GM12874 (cell line): ENCODE measurements at regions not wholly inside any gene's neighbourhood (a gene's known extent, or its start where the extent isn't known, plus 50 kb on each side); places are given as distances from the start of the nearest gene placed in this dataset.

ENCODE experiments used
- CTCF ChIP-seq: IDR thresholded peaks from 2 replicates; pipeline ENCODE4 v1.5.1; 2011; ENCODE audit warnings: low read depth, mild to moderate bottlenecking, control low read depth, low read length, moderate library complexity; ENCODE audit not compliant: insufficient read depth

DNA sequence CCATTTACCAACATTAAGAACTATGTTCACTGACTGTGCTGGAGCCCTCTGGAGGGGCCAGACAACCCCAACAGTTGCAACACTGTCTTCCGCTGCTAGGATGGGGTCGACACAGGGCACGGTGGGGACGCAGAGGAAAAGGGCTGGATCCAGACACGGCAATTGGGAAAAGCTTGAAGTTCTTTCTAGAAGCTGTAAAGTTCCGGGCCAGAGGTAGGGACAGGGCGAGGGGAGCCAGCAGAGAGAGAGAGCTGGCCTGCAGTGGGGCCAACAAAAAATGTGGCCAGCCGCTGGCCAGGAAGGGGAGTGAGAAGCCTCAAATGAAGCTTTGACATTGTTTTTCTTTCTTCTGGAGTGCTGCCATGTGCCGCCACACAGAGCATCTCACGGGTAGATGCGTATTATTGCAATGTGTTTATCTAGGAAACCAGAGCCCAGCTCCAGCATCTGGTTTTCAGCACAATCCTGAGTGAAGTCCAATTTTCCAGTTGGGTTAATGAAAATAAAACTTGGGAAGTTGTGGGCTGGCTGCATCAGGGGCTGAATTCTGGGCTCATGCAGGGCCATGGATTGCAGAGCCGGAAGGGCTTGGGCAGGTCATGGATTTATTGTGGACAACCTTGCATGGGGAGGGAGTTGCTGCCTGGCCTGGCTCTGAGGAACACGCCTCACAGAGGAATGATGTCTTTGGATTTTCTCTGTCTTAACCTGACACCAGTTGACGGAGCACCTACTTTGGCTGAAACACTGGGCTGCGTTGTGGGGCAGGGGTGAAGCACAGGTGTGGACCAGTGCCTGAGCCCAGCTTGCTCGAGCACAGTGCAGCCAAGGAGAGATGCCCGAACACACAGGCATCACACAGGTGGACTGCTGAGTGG lies 67.6 kb upstream of the AMPD3 start:
- TF ChIP-seq CTCF, result no peak

DNA sequence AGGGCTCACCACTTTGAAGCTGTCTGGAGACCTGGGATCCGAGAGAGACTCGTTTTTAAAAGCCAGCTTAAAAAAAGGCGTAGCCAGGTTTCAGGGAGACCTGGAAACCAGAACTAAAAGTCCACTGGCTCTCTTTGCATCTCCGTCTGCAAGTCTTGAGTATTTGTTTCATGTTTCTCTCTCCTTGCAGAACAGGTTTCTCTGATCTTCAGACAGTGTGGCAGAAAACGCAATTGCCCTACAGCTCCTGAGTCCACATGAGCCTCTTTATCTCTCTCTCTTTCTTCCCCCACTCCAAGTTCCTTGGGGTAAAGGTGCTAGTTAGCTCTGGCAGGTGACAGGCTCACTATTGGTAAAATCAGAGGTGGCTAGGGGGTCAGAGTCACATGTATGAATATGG lies 67.0 kb upstream of the AMPD3 start:
- TF ChIP-seq CTCF, result no peak

- TF ChIP-seq CTCF, result no peak
These were observed 66.5 kb upstream of the AMPD3 start for GRCh38 chr11:10388574-10388973.

- no peak for TF ChIP-seq CTCF
These were observed 64.7 kb upstream of the AMPD3 start for GRCh38 chr11:10390375-10390774.

DNA sequence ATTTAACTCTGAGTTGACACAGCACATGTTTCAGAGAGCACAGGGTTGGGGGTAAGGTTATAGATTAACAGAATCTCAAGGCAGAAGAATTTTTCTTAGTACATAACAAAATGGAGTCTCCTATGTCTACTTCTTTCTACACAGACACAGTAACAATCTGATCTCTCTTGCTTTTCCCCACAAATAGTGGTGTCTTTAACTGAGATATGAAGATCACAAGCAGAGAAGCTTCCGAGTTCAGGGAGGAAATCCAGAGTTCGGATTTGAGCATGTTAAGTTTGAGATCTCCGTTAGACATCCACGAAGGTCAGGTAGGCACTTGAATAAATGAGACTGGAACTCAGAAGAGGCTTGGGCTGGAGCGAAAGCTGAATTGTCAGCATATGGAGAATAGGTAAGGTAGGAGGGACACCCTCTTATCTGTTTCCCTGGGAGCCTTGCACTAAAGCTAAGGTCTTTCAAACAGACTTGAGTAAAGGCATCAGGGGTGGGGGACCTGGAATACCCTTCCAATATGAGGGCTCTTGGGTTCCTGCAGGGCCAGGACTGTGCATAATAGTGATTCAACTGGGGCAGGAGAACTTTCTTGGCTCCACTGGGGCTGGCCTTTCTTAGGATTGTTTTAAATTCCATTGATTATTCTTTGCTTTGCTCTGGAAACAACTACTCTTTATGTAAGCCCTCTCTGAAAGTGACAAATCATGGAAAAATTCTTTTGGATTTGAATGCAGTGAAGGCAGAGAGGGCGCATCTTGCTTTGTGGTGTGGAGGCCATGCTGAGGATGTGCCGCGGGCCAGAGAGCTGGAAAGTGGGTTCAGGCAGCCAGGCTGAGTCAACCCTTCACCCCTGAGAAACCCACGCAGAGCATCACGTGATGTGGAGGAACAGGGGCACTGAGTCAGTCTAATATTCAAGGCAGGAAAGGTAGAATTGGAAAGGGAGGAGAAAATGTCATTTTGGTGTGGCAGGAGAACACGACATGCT lies 62.7 kb upstream of the AMPD3 start:
- no peak for TF ChIP-seq CTCF

- no peak for TF ChIP-seq CTCF
These were observed 60.6 kb upstream of the AMPD3 start for GRCh38 chr11:10394229-10395101.
